ENCODE measurements at regions not wholly inside any gene's neighbourhood (a gene's known extent, or its start where the extent isn't known, plus 50 kb on each side); places are given as distances from the start of the nearest gene placed in this dataset.

- no peak for DNase-seq (ENCODE audit: low spot score)
Measured at GRCh38 chr17:5635949-5636348, 51.6 kb upstream of the NLRP1 start.

- no peak for DNase-seq (ENCODE audit: low spot score)
Measured at GRCh38 chr17:5638596-5638995, 54.3 kb upstream of the NLRP1 start.

GRCh38 chr17:5640726-5641125 lies 56.4 kb upstream of the NLRP1 start:
- no peak for DNase-seq (ENCODE audit: low spot score)

- no peak for DNase-seq (ENCODE audit: low spot score)
Measured at GRCh38 chr17:5642752-5643151, 58.4 kb upstream of the NLRP1 start.

GRCh38 chr17:5644065-5644464 lies 59.8 kb upstream of the NLRP1 start:
- DNase-seq (ENCODE audit: low spot score): no peak

GRCh38 chr17:5651348-5651747 lies 67.0 kb upstream of the NLRP1 start:
- DNase-seq (ENCODE audit: low spot score): no peak

GRCh38 chr17:5661491-5662125 lies 77.3 kb upstream of the NLRP1 start:
- DNase-seq (ENCODE audit: low spot score): no peak

- DNase-seq (ENCODE audit: low spot score): no peak
Measured at GRCh38 chr17:5662409-5663085, 78.2 kb upstream of the NLRP1 start.

- DNase-seq (ENCODE audit: low spot score): no peak
Measured at GRCh38 chr17:5665164-5665563, 80.9 kb upstream of the NLRP1 start.

GRCh38 chr17:5667871-5668270 lies 83.6 kb upstream of the NLRP1 start:
- DNase-seq (ENCODE audit: low spot score): peak; percentile 15

- no peak for DNase-seq (ENCODE audit: low spot score)
Measured at GRCh38 chr17:5668557-5669138, 84.3 kb upstream of the NLRP1 start.

- DNase-seq (ENCODE audit: low spot score): no peak
Measured at GRCh38 chr17:5669191-5669590, 84.9 kb upstream of the NLRP1 start.

GRCh38 chr17:5672141-5672540 lies 87.8 kb upstream of the NLRP1 start:
- no peak for DNase-seq (ENCODE audit: low spot score)

- DNase-seq (ENCODE audit: low spot score): no peak
Measured at GRCh38 chr17:5672815-5673430, 88.6 kb upstream of the NLRP1 start.

GRCh38 chr17:5675625-5676421 lies 91.5 kb upstream of the NLRP1 start:
- no peak for DNase-seq (ENCODE audit: low spot score)

- no peak for DNase-seq (ENCODE audit: low spot score)
Measured at GRCh38 chr17:5677620-5678019, 93.3 kb upstream of the NLRP1 start.

- no peak for DNase-seq (ENCODE audit: low spot score)
Measured at GRCh38 chr17:5678171-5678570, 93.9 kb upstream of the NLRP1 start.

GRCh38 chr17:5680766-5681165 lies 96.5 kb upstream of the NLRP1 start:
- no peak for DNase-seq (ENCODE audit: low spot score)

GRCh38 chr17:5683241-5683640 lies 98.9 kb upstream of the NLRP1 start:
- no peak for DNase-seq (ENCODE audit: low spot score)

- no peak for DNase-seq (ENCODE audit: low spot score)
Measured at GRCh38 chr17:5686074-5686635, 101.8 kb upstream of the NLRP1 start.

GRCh38 chr17:5687646-5688045 lies 103.3 kb upstream of the NLRP1 start:
- DNase-seq (ENCODE audit: low spot score): no peak

- DNase-seq (ENCODE audit: low spot score): no peak
Measured at GRCh38 chr17:5693821-5694220, 109.5 kb upstream of the NLRP1 start.

Data from HuH-7.5 (cell line).